Mammary epithelial cell (primary cell): ENCODE measurements at regions not wholly inside any gene's neighbourhood (a gene's known extent, or its start where the extent isn't known, plus 50 kb on each side); places are given as distances from the start of the nearest gene placed in this dataset.

Source experiments
- CTCF ChIP-seq, 2 donors: IDR thresholded peaks in 1 of 2; conservative IDR thresholded peaks in 1 of 2; 2 replicates each; pipeline ENCODE4 v1.5.1; 2011 to 2012; ENCODE audit warnings: inconsistent platforms in 2 of 2, low read length in 2 of 2, mild to moderate bottlenecking in 2 of 2, control low read depth in 1 of 2, low read depth in 1 of 2; ENCODE audit not compliant: insufficient read depth in 1 of 2; ENCODE audit errors: extremely low read depth in 1 of 2
- EZH2 ChIP-seq: IDR thresholded peaks from 2 replicates; pipeline ENCODE4 v1.6.1; 2012; ENCODE audit warnings: low read length, inconsistent platforms, borderline replicate concordance

GRCh38 chr10:36573246-36573645 is 552.2 kb upstream of the ANKRD30A start:
- no peak for TF ChIP-seq CTCF (conservative IDR thresholded peaks at IDR 0.05 in 1 of 2, IDR thresholded peaks at IDR 0.05 in 1 of 2; ENCODE audit: extremely low read depth in 1 of 2, insufficient read depth in 1 of 2, low read depth in 1 of 2, low read length in 2 of 2)
- TF ChIP-seq EZH2: no peak
